Stimulated activated effector memory CD8-positive, alpha-beta T cell treated with anti-CD3 and anti-CD28 coated beads, Interleukin-12 subunit alpha, Interleukin-12 subunit beta, amount 100 ng/mL, for 72 hours (primary cell): ENCODE measurements at regions not wholly inside any gene's neighbourhood (a gene's known extent, or its start where the extent isn't known, plus 50 kb on each side); places are given as distances from the start of the nearest gene placed in this dataset.
A peak's percentile ranks its signal among the peaks of the same experiment; 100 is the strongest.

ENCODE experiments used
- ATAC-seq: fragments of 150-1000 bp; cut with Tn5 transposase; 2 replicates; pipeline ENCODE4 v1.10.0; 2021
- DNase-seq, 2 donors: peaks; one replicate each; pipeline ENCODE4 v3.0.0; 2021 to 2022; ENCODE audit warnings: low spot score in 2 of 2
- H3K27ac Mint-ChIP-seq: one replicate; pipeline ENCODE4 v1.8.0; 2022; ENCODE audit warnings: mild to moderate bottlenecking, mixed read lengths
- H3K36me3 Mint-ChIP-seq: one replicate; pipeline ENCODE4 v1.8.0; 2022; ENCODE audit warnings: mild to moderate bottlenecking, mixed read lengths
- H3K4me1 Mint-ChIP-seq: one replicate; pipeline ENCODE4 v1.8.0; 2022; ENCODE audit warnings: mixed read lengths
- H3K4me3 Mint-ChIP-seq: one replicate; pipeline ENCODE4 v1.8.0; 2022; ENCODE audit warnings: mild to moderate bottlenecking, mixed read lengths
- H3K9me3 Mint-ChIP-seq: one replicate; pipeline ENCODE4 v1.8.0; 2022; ENCODE audit warnings: mixed read lengths

DNA sequence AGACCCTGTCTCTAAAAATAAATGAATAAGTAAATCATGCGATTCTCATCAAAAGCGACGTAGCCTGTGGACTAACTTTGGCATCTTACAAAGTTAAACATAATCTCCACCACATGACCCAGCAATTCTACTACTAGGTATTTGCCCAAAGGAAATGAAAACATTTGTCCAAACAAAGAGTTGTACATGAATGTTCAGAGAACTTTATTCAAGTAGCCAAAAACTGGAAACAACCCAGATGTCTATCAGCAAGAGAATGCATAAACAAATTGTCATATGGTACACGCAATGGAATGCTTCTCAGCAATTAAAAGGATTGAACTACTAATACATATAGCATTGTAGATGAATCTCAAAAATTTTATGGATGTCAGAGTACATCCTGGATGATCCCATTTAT, 82.6 kb downstream of the ADRB2 start:
- H3K36me3 Mint-ChIP-seq, result no peaks in the 10 kb centered on the region
- H3K4me3 Mint-ChIP-seq, result no peak overlapping the region
- ATAC-seq (no peak), DNase-seq (no peak)
- H3K27ac Mint-ChIP-seq, result no peak overlapping the region
- H3K9me3 Mint-ChIP-seq, result no peaks in the 10 kb centered on the region
- H3K4me1 Mint-ChIP-seq, result peaks cover 40% of the 10 kb centered on the region

DNA sequence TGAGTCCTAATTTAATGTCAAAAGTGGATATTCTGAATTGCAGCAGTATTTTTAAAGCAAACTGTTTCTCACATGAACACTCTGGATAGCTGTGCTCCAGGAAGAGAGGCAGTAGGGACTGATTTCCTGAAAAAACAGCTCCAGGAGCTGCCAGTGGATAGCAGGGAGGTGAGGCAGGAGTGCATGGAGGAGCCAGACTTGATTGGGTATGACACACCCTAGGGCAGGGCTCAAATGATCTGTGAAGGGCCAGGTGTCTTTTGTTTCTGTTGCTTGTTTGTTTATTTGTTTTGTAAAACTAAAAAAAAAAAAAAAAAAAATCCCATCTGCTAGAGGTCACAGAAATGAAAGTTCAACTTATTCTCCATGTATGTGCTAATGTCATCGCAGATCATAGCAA, 83.4 kb downstream of the ADRB2 start:
- peak overlapping the region; percentile 18 for H3K27ac Mint-ChIP-seq
- DNase-seq, result no peak
- H3K36me3 Mint-ChIP-seq, result no peaks in the 10 kb centered on the region
- H3K4me1 Mint-ChIP-seq, result peaks cover 40% of the 10 kb centered on the region
- H3K9me3 Mint-ChIP-seq, result no peaks in the 10 kb centered on the region
- no peak overlapping the region for H3K4me3 Mint-ChIP-seq
- no peak for ATAC-seq

GRCh38 chr5:148910216-148910615, 83.8 kb downstream of the ADRB2 start:
- H3K9me3 Mint-ChIP-seq, result no peaks in the 10 kb centered on the region
- no peak for ATAC-seq
- H3K27ac Mint-ChIP-seq, result peak overlapping the region; percentile 18
- H3K4me1 Mint-ChIP-seq, result peaks cover 42% of the 10 kb centered on the region
- no peaks in the 10 kb centered on the region for H3K36me3 Mint-ChIP-seq
- no peak overlapping the region for H3K4me3 Mint-ChIP-seq
- no peak for DNase-seq

DNA sequence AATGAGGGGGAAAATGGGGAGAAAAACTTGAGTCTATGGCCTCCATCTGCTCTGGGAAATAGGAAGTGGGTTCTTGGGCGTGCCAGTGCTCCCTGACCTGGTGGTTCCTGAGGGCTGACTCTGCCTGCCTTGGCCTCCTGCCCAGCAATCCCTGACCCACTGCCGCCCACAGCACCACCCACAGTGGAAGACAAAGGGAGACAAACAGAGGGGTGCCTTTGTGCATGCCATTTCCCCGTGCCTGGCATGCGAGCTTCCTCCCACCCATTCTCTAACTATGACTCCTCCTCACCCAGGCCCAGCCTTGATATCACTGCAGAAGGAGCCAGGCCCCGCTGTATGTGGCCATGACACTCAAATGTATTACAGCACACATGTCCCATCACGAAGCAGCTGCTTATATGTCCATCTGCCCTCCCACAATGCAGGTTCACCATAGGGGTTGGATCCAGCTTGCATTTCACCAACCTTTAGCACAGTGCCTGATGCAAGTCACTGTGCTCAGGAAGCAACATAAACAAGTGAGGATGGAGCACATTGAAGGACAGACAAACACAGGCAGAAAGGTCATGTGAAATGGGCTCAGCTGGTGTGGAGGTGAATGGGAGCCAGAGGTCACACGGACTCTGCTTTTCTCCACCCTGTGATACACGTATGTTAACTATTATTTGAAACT, 84.4 kb downstream of the ADRB2 start:
- no peaks in the 10 kb centered on the region for H3K36me3 Mint-ChIP-seq
- H3K4me1 Mint-ChIP-seq, result peaks cover 47% of the 10 kb centered on the region
- H3K4me3 Mint-ChIP-seq, result no peak overlapping the region
- no peak for DNase-seq
- peak; percentile 71 for ATAC-seq
- H3K9me3 Mint-ChIP-seq, result no peaks in the 10 kb centered on the region
- H3K27ac Mint-ChIP-seq, result peak overlapping the region; percentile 18

- DNase-seq (no peak), ATAC-seq (no peak)
- H3K9me3 Mint-ChIP-seq, result no peaks in the 10 kb centered on the region
- peaks cover 41% of the 10 kb centered on the region for H3K4me1 Mint-ChIP-seq
- no peak overlapping the region for H3K27ac Mint-ChIP-seq
- H3K36me3 Mint-ChIP-seq, result no peaks in the 10 kb centered on the region
- H3K4me3 Mint-ChIP-seq, result no peak overlapping the region
Observed at GRCh38 chr5:148911386-148911785, 85.0 kb downstream of the ADRB2 start.

GRCh38 chr5:148912146-148912545, 85.7 kb downstream of the ADRB2 start:
- Mint-ChIP-seq H3K9me3 (no peaks in the 10 kb centered on the region), H3K36me3 (no peaks in the 10 kb centered on the region), H3K4me3 (no peak overlapping the region), H3K4me1 (peaks cover 34% of the 10 kb centered on the region), H3K27ac (no peak overlapping the region)
- ATAC-seq (no peak), DNase-seq (no peak)

DNA sequence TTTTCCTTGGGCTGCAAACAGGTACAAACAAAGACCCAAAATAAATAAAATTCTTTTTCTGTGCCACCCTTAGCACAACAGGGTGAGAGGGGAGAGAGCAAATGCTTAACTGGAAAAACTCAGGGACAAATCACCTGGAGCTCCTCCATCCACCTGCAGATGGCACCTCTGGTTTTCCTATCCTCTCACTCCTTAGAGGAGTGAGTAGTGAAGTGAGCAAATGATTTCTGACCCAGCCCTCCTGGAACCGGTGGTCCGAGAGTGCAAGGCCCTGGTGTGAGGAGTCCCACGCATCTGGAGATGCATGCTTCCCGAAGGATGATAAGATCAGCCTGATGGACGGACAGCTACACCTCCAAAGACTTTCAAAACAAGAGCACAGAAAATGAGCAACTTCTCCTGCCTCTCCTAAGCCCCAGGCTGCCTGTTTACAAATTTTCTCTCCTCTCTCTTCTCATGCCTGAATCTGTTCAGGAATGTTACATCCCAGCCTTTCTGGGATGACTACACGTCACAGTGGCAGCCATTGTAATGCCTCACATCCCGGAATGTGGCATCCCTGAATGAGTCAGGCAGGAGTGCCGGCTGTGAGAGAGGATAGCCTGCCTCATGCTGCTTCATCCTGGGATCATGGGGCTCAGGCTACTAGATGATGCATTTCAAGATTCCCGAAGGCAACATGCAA, 86.4 kb downstream of the ADRB2 start:
- no peaks in the 10 kb centered on the region for H3K9me3 Mint-ChIP-seq
- DNase-seq, result no peak

DNA sequence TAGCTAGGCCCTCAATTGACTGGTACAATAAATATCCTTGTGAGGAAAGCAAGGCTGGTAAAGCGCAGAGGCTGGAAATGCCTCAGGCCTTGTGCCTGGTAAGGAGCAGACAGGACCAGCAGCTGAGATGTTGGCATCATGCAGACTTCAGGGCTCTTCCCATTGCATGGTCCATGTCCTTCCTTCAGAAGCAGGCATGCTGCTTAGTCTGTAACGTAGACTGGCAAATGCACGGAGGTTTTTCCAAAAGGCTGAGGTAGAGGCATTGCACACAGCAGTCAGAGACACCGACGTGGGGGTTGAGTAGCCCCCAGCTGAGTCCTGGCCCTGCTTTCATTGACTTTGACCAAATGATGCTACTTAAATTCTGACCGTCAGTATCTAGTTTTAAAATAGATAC, 87.1 kb downstream of the ADRB2 start:
- Mint-ChIP-seq H3K4me3 (no peak overlapping the region), H3K36me3 (no peaks in the 10 kb centered on the region), H3K4me1 (peaks cover 29% of the 10 kb centered on the region), H3K27ac (no peak overlapping the region), H3K9me3 (no peaks in the 10 kb centered on the region)
- ATAC-seq (no peak), DNase-seq (no peak)

More for the DNA sequence above, 86.4 kb downstream of the ADRB2 start:
- Mint-ChIP-seq H3K36me3 (no peaks in the 10 kb centered on the region), H3K4me3 (no peak overlapping the region), H3K4me1 (peaks cover 29% of the 10 kb centered on the region), H3K27ac (no peak overlapping the region)
- no peak for ATAC-seq

- Mint-ChIP-seq H3K27ac (no peak overlapping the region), H3K4me1 (peaks cover 29% of the 10 kb centered on the region), H3K4me3 (no peak overlapping the region), H3K9me3 (no peaks in the 10 kb centered on the region), H3K36me3 (no peaks in the 10 kb centered on the region)
- no peak for DNase-seq
- ATAC-seq, result peak; percentile 26
Observed at GRCh38 chr5:148913985-148914431, 87.6 kb downstream of the ADRB2 start.

DNA sequence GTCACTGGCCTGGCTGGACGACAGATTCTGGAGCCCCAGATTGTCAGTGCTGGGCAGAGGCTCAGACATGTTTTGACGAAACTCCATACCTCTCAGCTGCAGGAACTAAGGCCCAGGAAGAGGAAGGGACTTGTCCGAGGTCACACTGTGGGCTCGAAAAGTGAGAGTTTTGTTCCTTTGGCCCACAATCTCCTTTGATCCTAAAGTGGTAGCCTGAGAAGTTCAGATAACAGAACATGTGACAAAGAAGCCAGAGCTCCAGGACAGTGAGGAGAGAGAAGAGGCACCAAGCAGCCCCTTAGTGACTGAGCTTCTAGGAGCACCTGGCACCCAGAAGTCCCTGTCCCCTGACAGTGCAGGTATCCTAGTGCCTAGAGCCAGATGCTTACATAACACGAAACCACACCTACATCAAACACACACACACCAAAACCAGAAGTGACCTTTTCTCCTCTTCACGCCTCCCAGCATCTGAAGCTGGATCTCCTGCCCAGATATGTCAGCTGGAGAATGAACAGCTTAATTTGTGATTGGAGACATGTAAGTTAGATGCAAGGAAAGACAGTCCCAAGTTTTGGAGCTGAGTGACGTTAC, 88.9 kb downstream of the ADRB2 start:
- no peak overlapping the region for H3K27ac Mint-ChIP-seq
- H3K4me1 Mint-ChIP-seq, result peaks cover 20% of the 10 kb centered on the region
- no peak overlapping the region for H3K4me3 Mint-ChIP-seq
- peak; percentile 32 for ATAC-seq
- no peak for DNase-seq
- H3K9me3 Mint-ChIP-seq, result no peaks in the 10 kb centered on the region
- H3K36me3 Mint-ChIP-seq, result no peaks in the 10 kb centered on the region

DNA sequence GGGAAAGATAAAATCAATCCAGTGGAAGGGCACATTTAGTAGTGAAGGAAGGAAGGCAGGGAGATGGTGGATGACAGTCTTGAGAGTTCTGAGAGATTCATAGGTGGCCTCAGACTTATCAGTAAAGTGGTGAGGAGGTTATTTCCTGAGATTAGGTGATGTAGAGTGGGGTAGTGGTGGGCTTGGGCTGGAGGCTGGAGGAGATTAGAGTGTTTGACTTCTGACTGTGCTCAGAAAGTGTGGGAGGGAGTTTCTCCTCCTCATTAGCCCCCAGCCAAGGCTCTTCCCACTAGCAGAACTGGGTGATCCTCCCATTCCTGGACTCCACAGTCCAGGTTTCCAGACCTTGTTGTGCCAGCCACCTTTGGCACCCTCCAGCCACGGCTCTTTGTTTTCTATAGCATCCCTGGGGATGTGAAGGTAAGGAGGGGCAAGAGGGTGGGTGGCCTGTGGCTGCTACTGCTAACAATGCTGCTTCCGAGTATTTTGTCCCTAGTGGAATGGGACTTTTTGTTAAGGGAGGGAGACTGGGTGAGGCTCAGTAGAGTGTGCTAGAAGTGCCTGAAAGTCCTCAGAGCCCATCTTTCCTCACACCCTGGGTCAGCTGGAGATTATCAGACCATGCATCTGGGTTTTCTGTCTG, 94.4 kb downstream of the ADRB2 start:
- H3K27ac Mint-ChIP-seq, result no peak overlapping the region
- no peaks in the 10 kb centered on the region for H3K9me3 Mint-ChIP-seq
- no peak for ATAC-seq
- peaks cover 26% of the 10 kb centered on the region for H3K4me1 Mint-ChIP-seq
- no peaks in the 10 kb centered on the region for H3K36me3 Mint-ChIP-seq
- no peak for DNase-seq
- H3K4me3 Mint-ChIP-seq, result no peak overlapping the region

- no peaks in the 10 kb centered on the region for H3K9me3 Mint-ChIP-seq
- ATAC-seq (no peak), DNase-seq (no peak)
- H3K27ac Mint-ChIP-seq, result no peak overlapping the region
- peaks cover 31% of the 10 kb centered on the region for H3K4me1 Mint-ChIP-seq
- H3K36me3 Mint-ChIP-seq, result no peaks in the 10 kb centered on the region
- H3K4me3 Mint-ChIP-seq, result no peak overlapping the region
Observed at GRCh38 chr5:148921350-148921749, 94.9 kb downstream of the ADRB2 start.

DNA sequence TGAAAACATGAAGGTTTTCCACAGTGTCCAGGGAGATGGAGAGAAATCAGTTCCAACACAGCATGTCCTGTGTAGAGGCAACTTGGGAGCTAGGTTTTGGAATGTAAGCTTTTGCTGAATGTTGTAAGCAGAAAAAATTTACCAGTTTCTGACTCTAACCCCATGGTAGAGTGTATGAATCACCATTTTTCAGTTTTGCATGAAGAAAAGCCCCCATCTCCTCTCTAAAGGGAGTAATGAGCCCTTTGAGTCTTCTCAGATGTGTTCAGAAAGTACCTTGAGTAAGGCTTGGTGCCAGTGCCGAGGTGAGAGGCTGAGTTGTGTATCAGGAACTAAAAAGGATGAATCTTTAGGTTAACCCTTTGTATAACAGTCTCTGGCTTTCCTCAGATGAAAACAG, 96.2 kb downstream of the ADRB2 start:
- no peak for DNase-seq
- H3K4me1 Mint-ChIP-seq, result peaks cover 37% of the 10 kb centered on the region
- H3K4me3 Mint-ChIP-seq, result no peak overlapping the region
- no peaks in the 10 kb centered on the region for H3K36me3 Mint-ChIP-seq
- H3K9me3 Mint-ChIP-seq, result no peaks in the 10 kb centered on the region
- no peak overlapping the region for H3K27ac Mint-ChIP-seq
- peak; percentile 99 for ATAC-seq

DNA sequence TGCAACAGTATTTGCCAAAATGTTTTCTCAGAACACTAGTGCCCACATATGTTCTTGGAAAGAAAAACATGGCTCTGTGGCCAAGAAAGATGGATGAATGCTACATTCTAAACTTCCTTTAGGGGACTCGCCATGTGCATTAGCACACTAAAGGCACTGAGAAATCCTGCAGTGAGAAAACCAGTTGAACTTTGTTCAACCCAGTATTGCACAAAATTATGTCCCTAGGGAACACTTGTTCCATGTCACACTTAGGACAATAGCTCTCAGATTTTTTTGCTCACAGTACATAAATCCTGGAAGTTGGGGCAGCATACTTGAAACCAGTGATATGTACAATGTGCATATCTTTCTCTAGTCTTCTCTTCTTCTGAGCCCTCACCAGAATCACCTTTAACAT, 96.6 kb downstream of the ADRB2 start:
- DNase-seq (no peak), ATAC-seq (no peak)
- Mint-ChIP-seq H3K9me3 (no peaks in the 10 kb centered on the region), H3K4me1 (peaks cover 37% of the 10 kb centered on the region), H3K27ac (no peak overlapping the region), H3K4me3 (no peak overlapping the region), H3K36me3 (no peaks in the 10 kb centered on the region)

GRCh38 chr5:148924817-148925216, 98.4 kb downstream of the ADRB2 start:
- no peaks in the 10 kb centered on the region for H3K9me3 Mint-ChIP-seq
- no peak overlapping the region for H3K4me3 Mint-ChIP-seq
- H3K36me3 Mint-ChIP-seq, result no peaks in the 10 kb centered on the region
- no peak overlapping the region for H3K27ac Mint-ChIP-seq
- no peak for ATAC-seq
- DNase-seq, result no peak
- peaks cover 37% of the 10 kb centered on the region for H3K4me1 Mint-ChIP-seq

DNA sequence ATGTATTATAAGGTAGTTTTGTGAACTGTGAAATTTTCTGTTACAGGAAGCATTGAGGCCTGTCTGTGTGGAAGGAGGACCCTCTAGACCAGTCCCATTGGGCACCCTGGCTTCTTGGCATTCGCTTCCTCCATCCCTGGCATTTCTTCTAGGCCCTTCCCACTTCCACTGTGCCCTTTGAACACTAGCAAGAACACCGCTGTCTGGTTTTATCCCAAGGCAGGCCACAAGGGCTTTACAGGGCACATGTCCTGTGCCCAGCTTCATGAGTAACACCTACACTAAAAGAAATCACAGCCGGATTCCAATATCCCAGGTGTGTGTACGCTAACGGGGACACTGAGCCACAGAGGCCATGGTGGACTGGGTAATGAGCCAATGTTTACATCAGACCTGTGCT, 99.8 kb downstream of the ADRB2 start:
- H3K4me3 Mint-ChIP-seq, result no peak overlapping the region
- peaks cover 33% of the 10 kb centered on the region for H3K4me1 Mint-ChIP-seq
- H3K27ac Mint-ChIP-seq, result no peak overlapping the region
- ATAC-seq (no peak), DNase-seq (no peak)
- H3K9me3 Mint-ChIP-seq, result no peaks in the 10 kb centered on the region
- H3K36me3 Mint-ChIP-seq, result no peaks in the 10 kb centered on the region
